GM12878 (cell line): ENCODE measurements at regions not wholly inside any gene's neighbourhood (a gene's known extent, or its start where the extent isn't known, plus 50 kb on each side); places are given as distances from the start of the nearest gene placed in this dataset.

Source experiments
- RAD21 ChIP-seq: IDR thresholded peaks from 2 replicates; pipeline ENCODE4 v1.6.1; 2011; ENCODE audit warnings: mild to moderate bottlenecking, low read depth, low read length, moderate library complexity; ENCODE audit not compliant: insufficient read depth
- SRF ChIP-seq, 2 experiments: IDR thresholded peaks; 2 replicates each; pipeline ENCODE4 v1.6.1; 2011; ENCODE audit warnings: low read depth in 2 of 2, low read length in 2 of 2, mild to moderate bottlenecking in 1 of 2, moderate library complexity in 1 of 2
- TF ChIP-seq, protein P1 (sequence below): IDR thresholded peaks from 2 replicates; pipeline ENCODE4 v1.6.1; 2012; ENCODE audit warnings: mild to moderate bottlenecking, low read depth, low read length

GRCh38 chr2:16185801-16186272 is 245.5 kb downstream of the MYCN start:
- TF ChIP-seq, protein P1, sequence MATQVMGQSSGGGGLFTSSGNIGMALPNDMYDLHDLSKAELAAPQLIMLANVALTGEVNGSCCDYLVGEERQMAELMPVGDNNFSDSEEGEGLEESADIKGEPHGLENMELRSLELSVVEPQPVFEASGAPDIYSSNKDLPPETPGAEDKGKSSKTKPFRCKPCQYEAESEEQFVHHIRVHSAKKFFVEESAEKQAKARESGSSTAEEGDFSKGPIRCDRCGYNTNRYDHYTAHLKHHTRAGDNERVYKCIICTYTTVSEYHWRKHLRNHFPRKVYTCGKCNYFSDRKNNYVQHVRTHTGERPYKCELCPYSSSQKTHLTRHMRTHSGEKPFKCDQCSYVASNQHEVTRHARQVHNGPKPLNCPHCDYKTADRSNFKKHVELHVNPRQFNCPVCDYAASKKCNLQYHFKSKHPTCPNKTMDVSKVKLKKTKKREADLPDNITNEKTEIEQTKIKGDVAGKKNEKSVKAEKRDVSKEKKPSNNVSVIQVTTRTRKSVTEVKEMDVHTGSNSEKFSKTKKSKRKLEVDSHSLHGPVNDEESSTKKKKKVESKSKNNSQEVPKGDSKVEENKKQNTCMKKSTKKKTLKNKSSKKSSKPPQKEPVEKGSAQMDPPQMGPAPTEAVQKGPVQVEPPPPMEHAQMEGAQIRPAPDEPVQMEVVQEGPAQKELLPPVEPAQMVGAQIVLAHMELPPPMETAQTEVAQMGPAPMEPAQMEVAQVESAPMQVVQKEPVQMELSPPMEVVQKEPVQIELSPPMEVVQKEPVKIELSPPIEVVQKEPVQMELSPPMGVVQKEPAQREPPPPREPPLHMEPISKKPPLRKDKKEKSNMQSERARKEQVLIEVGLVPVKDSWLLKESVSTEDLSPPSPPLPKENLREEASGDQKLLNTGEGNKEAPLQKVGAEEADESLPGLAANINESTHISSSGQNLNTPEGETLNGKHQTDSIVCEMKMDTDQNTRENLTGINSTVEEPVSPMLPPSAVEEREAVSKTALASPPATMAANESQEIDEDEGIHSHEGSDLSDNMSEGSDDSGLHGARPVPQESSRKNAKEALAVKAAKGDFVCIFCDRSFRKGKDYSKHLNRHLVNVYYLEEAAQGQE, result no peak
- TF ChIP-seq SRF (IDR thresholded peaks at IDR 0.05; ENCODE audit: low read depth in 2 of 2, low read length in 2 of 2), result no peak
- no peak for TF ChIP-seq RAD21
